Testis (tissue), 2 donors: ENCODE measurements at regions not wholly inside any gene's neighbourhood (a gene's known extent, or its start where the extent isn't known, plus 50 kb on each side); places are given as distances from the start of the nearest gene placed in this dataset.

ENCODE experiments used
- DNase-seq: peaks from one replicate; pipeline ENCODE4 v3.0.0-alpha.2; 2019
- H3K27ac ChIP-seq, 2 donors: fragments of 200-600 bp; sonication (generic); one replicate each; pipeline ENCODE4 v1.5.1; 2019
- H3K27me3 ChIP-seq: fragments of 200-600 bp; sonication (generic); one replicate; pipeline ENCODE4 v1.5.1; 2019
- H3K36me3 ChIP-seq: fragments of 200-600 bp; sonication (generic); one replicate; pipeline ENCODE4 v1.5.1; 2017; ENCODE audit warnings: low read depth; ENCODE audit errors: missing control alignments
- H3K4me1 ChIP-seq: fragments of 200-600 bp; sonication (generic); one replicate; pipeline ENCODE4 v1.5.1; 2019
- H3K4me3 ChIP-seq, 2 donors: fragments of 200-600 bp; sonication (generic); one replicate each; pipeline ENCODE4 v1.5.1; 2017 to 2019
- H3K9me3 ChIP-seq: fragments of 200-600 bp; sonication (generic); one replicate; pipeline ENCODE4 v1.5.1; 2017
- CTCF ChIP-seq, 3 experiments: fragments of 450-650 bp in 2 of 3; fragments of 200-600 bp in 1 of 3; sonication (generic) in 1 of 3; IDR thresholded peaks; one replicate each; pipeline ENCODE4 v1.5.1; 2016 to 2019; ENCODE audit warnings: antibody characterized with exemption in 3 of 3, mild to moderate bottlenecking in 2 of 3, moderate library complexity in 1 of 3
- POLR2A ChIP-seq: fragments of 450-650 bp; IDR thresholded peaks from one replicate; pipeline ENCODE4 v1.6.1; 2017; ENCODE audit warnings: antibody characterized with exemption, mild to moderate bottlenecking, moderate library complexity
- WGBS, 2 donors: methylation state at CpG; one replicate each; pipeline ENCODE4 v1.1.5; 2018; 5-methylcytosine and 5-hydroxymethylcytosine counted together
- intact Hi-C: fragments of 100-400 bp; cut with DNase I; formaldehyde crosslinking; loops from one replicate; pipeline ENCODE4 v1.15.1; 2023; ENCODE audit warnings: low total_unique reads

GRCh38 chr2:8306530-8307351, 375.1 kb upstream of the ID2 start:
- H3K4me1 ChIP-seq: no peaks in the 10 kb centered on the region
- WGBS, 2 donors: 89 to 94% methylated on average over 7 of the region's 7 CpGs
- TF ChIP-seq CTCF (IDR thresholded peaks at IDR 0.05): no peak
- TF ChIP-seq POLR2A: no peak
- no peaks in the 10 kb centered on the region for H3K27me3 ChIP-seq
- no peak for DNase-seq
- H3K9me3 ChIP-seq: no peaks in the 10 kb centered on the region
- H3K4me3 ChIP-seq: no peak overlapping the region
- intact Hi-C loops: no loop called here
- no peak overlapping the region for H3K27ac ChIP-seq
- no peaks in the 10 kb centered on the region for H3K36me3 ChIP-seq

- no peak for DNase-seq
- Histone ChIP-seq H3K36me3 (no peaks in the 10 kb centered on the region), H3K4me1 (no peaks in the 10 kb centered on the region), H3K4me3 (no peak overlapping the region), H3K27me3 (no peaks in the 10 kb centered on the region), H3K9me3 (no peaks in the 10 kb centered on the region), H3K27ac (no peak overlapping the region)
- TF ChIP-seq POLR2A (no peak), CTCF (IDR thresholded peaks at IDR 0.05) (no peak)
- intact Hi-C loops: no loop called here
- WGBS, 2 donors: 84 to 92% methylated on average over 7 of the region's 7 CpGs
Measured at GRCh38 chr2:8307606-8308180, 374.2 kb upstream of the ID2 start.

GRCh38 chr2:8309131-8309530, 372.7 kb upstream of the ID2 start:
- Histone ChIP-seq H3K9me3 (no peaks in the 10 kb centered on the region), H3K27me3 (no peaks in the 10 kb centered on the region), H3K27ac (no peak overlapping the region), H3K4me1 (no peaks in the 10 kb centered on the region), H3K4me3 (no peak overlapping the region), H3K36me3 (no peaks in the 10 kb centered on the region)
- intact Hi-C loops: no loop called here
- WGBS, 2 donors: 68 to 75% methylated on average over 4 to 7 of the region's 7 CpGs
- no peak for TF ChIP-seq CTCF (IDR thresholded peaks at IDR 0.05)
- no peak for TF ChIP-seq POLR2A
- no peak for DNase-seq

- Histone ChIP-seq H3K9me3 (no peaks in the 10 kb centered on the region), H3K4me1 (no peaks in the 10 kb centered on the region), H3K27ac (no peak overlapping the region), H3K27me3 (no peaks in the 10 kb centered on the region), H3K4me3 (no peak overlapping the region), H3K36me3 (no peaks in the 10 kb centered on the region)
- DNase-seq: no peak
- WGBS, 2 donors: 74 to 78% methylated on average over 12 of the region's 12 CpGs
- TF ChIP-seq POLR2A: no peak
- TF ChIP-seq CTCF (IDR thresholded peaks at IDR 0.05): no peak
- intact Hi-C loops: no loop called here
Measured at GRCh38 chr2:8310557-8311455, 371.1 kb upstream of the ID2 start.
